Adrenal gland (tissue), 9 donors: ENCODE measurements at regions not wholly inside any gene's neighbourhood (a gene's known extent, or its start where the extent isn't known, plus 50 kb on each side); places are given as distances from the start of the nearest gene placed in this dataset.

Experiments
- DNase-seq, 7 donors: peaks; one replicate each; pipeline ENCODE4 v3.0.0-alpha.2; 2019 to 2020
- H3K27ac ChIP-seq, 5 donors: fragments of 200-600 bp; sonication (generic) in 4 of 5; 1 replicate in 3 of 5; 2 replicates in 2 of 5; pipeline versions ENCODE4 v1.5.1 to v1.8.0; 2016 to 2020; ENCODE audit warnings: mild to moderate bottlenecking in 1 of 5
- H3K27me3 ChIP-seq: fragments of 200-600 bp; 2 replicates; pipeline ENCODE4 v1.8.0; 2021
- H3K36me3 ChIP-seq, 2 donors: fragments of 200-600 bp; replicated peaks in 1 of 2; 1 replicate in 1 of 2; 2 replicates in 1 of 2; pipeline versions ENCODE4 v1.5.1 to v1.8.0; 2018 to 2022
- H3K4me1 ChIP-seq, 2 donors: fragments of 200-600 bp; replicated peaks in 1 of 2; 1 replicate in 1 of 2; 2 replicates in 1 of 2; pipeline versions ENCODE4 v1.5.1 to v1.8.0; 2018 to 2021
- H3K4me3 ChIP-seq, 4 donors: fragments of 200-600 bp; sonication (generic) in 3 of 4; one replicate each; pipeline ENCODE4 v1.5.1; 2016 to 2018
- H3K9me3 ChIP-seq, 3 donors: fragments of 200-600 bp; sonication (generic) in 1 of 3; replicated peaks in 1 of 3; 1 replicate in 2 of 3; 2 replicates in 1 of 3; pipeline versions ENCODE4 v1.5.1 to v1.8.0; 2016 to 2021
- CTCF ChIP-seq, 6 experiments: fragments of 450-650 bp in 4 of 6; fragments of 200-600 bp in 2 of 6; sonication (generic) in 1 of 6; IDR thresholded peaks; 1 replicate in 5 of 6; 2 replicates in 1 of 6; pipeline versions ENCODE4 v1.5.1 to v1.8.0; 2016 to 2021; ENCODE audit warnings: antibody characterized with exemption in 6 of 6, mild to moderate bottlenecking in 2 of 6, moderate library complexity in 1 of 6
- POLR2A ChIP-seq, 2 donors: fragments of 450-650 bp; IDR thresholded peaks; one replicate each; pipeline ENCODE4 v1.6.1; 2017; ENCODE audit warnings: antibody characterized with exemption in 2 of 2, mild to moderate bottlenecking in 2 of 2, moderate library complexity in 1 of 2
- WGBS, 4 donors: extraction: QIAGEN DNeasy Blood & Tissue Kit in 2 of 4; methylation state at CpG; one replicate each; pipeline versions ENCODE4 v1.1.5 to v1.1.7; 2013 to 2017; 5-methylcytosine and 5-hydroxymethylcytosine counted together
- intact Hi-C, 2 donors: fragments of 100-400 bp; cut with DNase I; formaldehyde crosslinking; loops; one replicate each; pipeline versions ENCODE4 v1.14.1 to v1.15.0; 2022 to 2023
- donor health status: healthy with polysubstance abuse.
- donor health status: Bipolar disorder and iron deficiency.
- donor health status: DM: yes; HTN: yes; CAD: no.
- donor health status: DM: no; HTN: no; CAD: no.
- donor health status: DM: no; HTN: no; CAD: no.

GRCh38 chr2:128394007-128394730 lies 75.5 kb upstream of the HS6ST1 start:
- no peaks in the 10 kb centered on the region for H3K36me3 ChIP-seq
- H3K4me3 ChIP-seq, result no peak overlapping the region
- no peak for TF ChIP-seq POLR2A (IDR thresholded peaks at IDR 0.05)
- no peak for TF ChIP-seq CTCF (IDR thresholded peaks at IDR 0.05)
- no peaks in the 10 kb centered on the region for H3K4me1 ChIP-seq
- intact Hi-C loops, result no loop called here
- no peak overlapping the region for H3K27ac ChIP-seq
- no peak for DNase-seq
- 84 to 90% (median 84%) methylated on average over 11 of the region's 11 CpGs for WGBS, 4 donors
- no peaks in the 10 kb centered on the region for H3K27me3 ChIP-seq
- no peaks in the 10 kb centered on the region for H3K9me3 ChIP-seq

- DNase-seq, result peak in 1 of 7 donors; percentile 4
- 88 to 93% (median 92%) methylated on average over 10 of the region's 10 CpGs for WGBS, 4 donors
- Histone ChIP-seq H3K27ac (no peak overlapping the region), H3K9me3 (no peaks in the 10 kb centered on the region), H3K36me3 (no peaks in the 10 kb centered on the region), H3K27me3 (no peaks in the 10 kb centered on the region), H3K4me3 (no peak overlapping the region), H3K4me1 (no peaks in the 10 kb centered on the region)
- intact Hi-C loops, result no loop called here
- no peak for TF ChIP-seq POLR2A (IDR thresholded peaks at IDR 0.05)
- no peak for TF ChIP-seq CTCF (IDR thresholded peaks at IDR 0.05)
These were observed 76.5 kb upstream of the HS6ST1 start for GRCh38 chr2:128395196-128395595.

GRCh38 chr2:128395640-128396499 lies 77.2 kb upstream of the HS6ST1 start:
- no peak overlapping the region for H3K4me3 ChIP-seq
- DNase-seq, result peak in 1 of 7 donors; percentile 17
- WGBS, 4 donors, result 79 to 87% (median 83%) methylated on average over 15 of the region's 15 CpGs
- H3K27me3 ChIP-seq, result no peaks in the 10 kb centered on the region
- no peaks in the 10 kb centered on the region for H3K36me3 ChIP-seq
- intact Hi-C loops, result no loop called here
- no peak overlapping the region for H3K27ac ChIP-seq
- no peak for TF ChIP-seq POLR2A (IDR thresholded peaks at IDR 0.05)
- TF ChIP-seq CTCF (IDR thresholded peaks at IDR 0.05), result no peak
- no peaks in the 10 kb centered on the region for H3K9me3 ChIP-seq
- H3K4me1 ChIP-seq, result no peaks in the 10 kb centered on the region

GRCh38 chr2:128396500-128396891 lies 77.8 kb upstream of the HS6ST1 start:
- no peak overlapping the region for H3K27ac ChIP-seq
- no peaks in the 10 kb centered on the region for H3K36me3 ChIP-seq
- TF ChIP-seq CTCF (IDR thresholded peaks at IDR 0.05), result no peak
- TF ChIP-seq POLR2A (IDR thresholded peaks at IDR 0.05), result no peak
- peak in 1 of 7 donors; percentile 39 for DNase-seq
- H3K27me3 ChIP-seq, result no peaks in the 10 kb centered on the region
- intact Hi-C loops, result no loop called here
- WGBS, 4 donors, result 83 to 91% (median 87%) methylated on average over 7 of the region's 7 CpGs
- no peak overlapping the region for H3K4me3 ChIP-seq
- H3K9me3 ChIP-seq, result no peaks in the 10 kb centered on the region
- H3K4me1 ChIP-seq, result no peaks in the 10 kb centered on the region
